Effector memory CD8-positive, alpha-beta T cell (primary cell): ENCODE measurements at regions not wholly inside any gene's neighbourhood (a gene's known extent, or its start where the extent isn't known, plus 50 kb on each side); places are given as distances from the start of the nearest gene placed in this dataset.
"Not testable (repeated sequence)": the region's sequence is repeated elsewhere in the genome, so short reads cannot be mapped to it uniquely, and the experiment has no call there.

Source experiments
- ATAC-seq: fragments of 150-1000 bp; cut with Tn5 transposase; replicated peaks from 2 replicates; pipeline ENCODE4 v1.10.0; 2021; ENCODE audit warnings: mild to moderate bottlenecking, moderate library complexity
- DNase-seq, 3 experiments: peaks; one replicate each; pipeline ENCODE4 v3.0.0; 2021
- H3K27ac Mint-ChIP-seq, 2 donors: one replicate each; pipeline ENCODE4 v1.8.0; 2022; ENCODE audit warnings: mild to moderate bottlenecking in 2 of 2, mixed read lengths in 2 of 2, moderate library complexity in 2 of 2
- H3K27me3 Mint-ChIP-seq, 2 donors: one replicate each; pipeline ENCODE4 v1.8.0; 2022; ENCODE audit warnings: mixed read lengths in 2 of 2
- H3K36me3 Mint-ChIP-seq: one replicate; pipeline ENCODE4 v1.8.0; 2022; ENCODE audit warnings: mild to moderate bottlenecking, moderate library complexity, mixed read lengths; ENCODE audit not compliant: insufficient read depth
- H3K4me1 Mint-ChIP-seq, 2 donors: one replicate each; pipeline ENCODE4 v1.8.0; 2022; ENCODE audit warnings: low read depth in 2 of 2, mixed read lengths in 2 of 2
- H3K4me3 Mint-ChIP-seq, 2 donors: one replicate each; pipeline ENCODE4 v1.8.0; 2022; ENCODE audit warnings: mild to moderate bottlenecking in 2 of 2, mixed read lengths in 2 of 2, moderate library complexity in 2 of 2
- H3K9me3 Mint-ChIP-seq, 2 donors: one replicate each; pipeline ENCODE4 v1.8.0; 2022; ENCODE audit warnings: mixed read lengths in 2 of 2

DNA sequence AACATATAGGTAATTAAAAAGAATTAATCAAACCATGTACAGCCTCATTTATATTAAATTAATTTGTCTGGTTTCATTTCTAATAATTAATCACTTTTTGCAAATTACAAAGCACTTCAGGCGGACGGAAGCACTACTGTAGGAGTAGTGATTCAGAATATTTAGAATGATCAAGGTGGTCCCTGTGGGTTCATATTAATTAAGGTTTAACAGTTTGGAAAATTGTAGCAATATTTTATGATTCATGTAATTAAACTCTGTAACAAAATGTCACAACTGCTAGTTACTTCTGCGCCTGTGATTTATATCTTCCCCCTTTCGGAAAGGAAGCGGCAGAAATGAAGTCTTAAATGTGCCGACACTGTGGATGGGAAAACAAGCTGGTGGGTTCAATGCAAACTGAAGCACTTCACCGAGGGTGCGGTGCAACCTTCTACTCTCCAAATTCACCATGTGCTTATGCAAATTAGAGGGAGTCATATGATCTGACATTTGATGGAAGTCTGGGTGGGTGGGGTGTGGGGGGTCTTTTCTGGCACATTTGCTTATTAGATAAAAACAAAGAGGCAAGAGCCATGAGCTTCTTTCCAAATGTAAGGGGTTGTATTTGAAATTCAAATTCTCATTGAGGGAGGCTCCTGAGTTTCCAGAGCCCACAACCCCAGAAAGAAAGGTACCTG, 679.4 kb downstream of the TOX3 start:
- Mint-ChIP-seq H3K27ac (no peak overlapping the region), H3K9me3 (peaks cover 11 to 19% of the 10 kb centered on the region in 2 donors), H3K27me3 (no peaks in the 10 kb centered on the region), H3K36me3 (peaks cover 2% of the 10 kb centered on the region), H3K4me3 (no peak overlapping the region), H3K4me1 (no peaks in the 10 kb centered on the region)
- no peak for ATAC-seq
- DNase-seq: no peak

DNA sequence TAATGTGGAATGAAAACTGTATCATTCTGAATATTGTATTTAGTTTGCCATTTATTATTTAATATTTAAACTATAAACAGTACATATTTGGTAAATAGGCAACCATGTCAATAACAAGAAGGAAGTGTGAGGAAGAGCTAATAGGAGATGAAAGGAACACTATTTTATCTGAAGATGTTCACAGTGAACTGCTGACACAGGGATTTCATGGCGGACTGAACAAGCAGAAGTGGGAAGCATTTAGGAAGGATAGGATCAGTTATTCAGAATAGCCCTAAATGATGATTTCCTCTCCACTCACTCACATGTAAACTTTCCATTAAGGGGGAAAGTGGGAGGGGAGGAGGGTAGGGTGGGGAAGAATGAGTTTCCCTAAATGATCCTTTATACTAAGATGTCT, 682.4 kb downstream of the TOX3 start:
- peaks cover 12 to 23% of the 10 kb centered on the region in 2 donors for H3K9me3 Mint-ChIP-seq
- no peak overlapping the region for H3K4me3 Mint-ChIP-seq
- H3K36me3 Mint-ChIP-seq: no peaks in the 10 kb centered on the region
- no peak overlapping the region for H3K27ac Mint-ChIP-seq
- ATAC-seq (no peak), DNase-seq (no peak)
- no peaks in the 10 kb centered on the region for H3K27me3 Mint-ChIP-seq
- H3K4me1 Mint-ChIP-seq: no peaks in the 10 kb centered on the region

DNA sequence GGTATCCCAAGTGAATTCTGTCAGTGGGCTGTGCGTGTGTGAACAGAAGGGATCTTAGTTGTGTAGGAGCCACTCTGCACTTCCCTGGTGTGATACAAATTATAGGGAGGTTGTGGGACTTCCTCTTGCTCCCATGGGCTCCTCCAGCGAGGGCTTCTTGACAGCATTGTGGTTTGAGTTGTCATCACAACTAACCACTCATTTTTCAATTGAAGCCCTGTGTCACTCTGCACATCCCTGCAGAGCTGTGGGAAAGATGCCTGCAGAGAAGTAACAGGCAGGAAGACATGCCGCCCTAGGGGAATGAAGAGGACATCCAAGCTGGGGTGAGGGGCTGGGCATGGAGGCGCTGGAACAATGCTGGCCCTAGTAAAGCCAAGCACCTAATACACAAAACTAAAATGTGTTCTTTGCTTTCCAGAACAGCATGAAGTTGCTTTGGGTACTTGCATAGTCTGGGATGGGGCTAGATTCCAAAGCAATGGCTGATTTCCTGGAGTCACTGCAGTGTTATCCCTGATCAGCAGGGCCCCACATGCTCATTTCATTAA, 692.5 kb downstream of the TOX3 start:
- no peaks in the 10 kb centered on the region for H3K27me3 Mint-ChIP-seq
- no peaks in the 10 kb centered on the region for H3K4me1 Mint-ChIP-seq
- DNase-seq (no peak), ATAC-seq (no peak)
- no peak overlapping the region for H3K27ac Mint-ChIP-seq
- no peaks in the 10 kb centered on the region for H3K36me3 Mint-ChIP-seq
- peaks cover 11 to 12% of the 10 kb centered on the region in 2 donors for H3K9me3 Mint-ChIP-seq
- H3K4me3 Mint-ChIP-seq: no peak overlapping the region

DNA sequence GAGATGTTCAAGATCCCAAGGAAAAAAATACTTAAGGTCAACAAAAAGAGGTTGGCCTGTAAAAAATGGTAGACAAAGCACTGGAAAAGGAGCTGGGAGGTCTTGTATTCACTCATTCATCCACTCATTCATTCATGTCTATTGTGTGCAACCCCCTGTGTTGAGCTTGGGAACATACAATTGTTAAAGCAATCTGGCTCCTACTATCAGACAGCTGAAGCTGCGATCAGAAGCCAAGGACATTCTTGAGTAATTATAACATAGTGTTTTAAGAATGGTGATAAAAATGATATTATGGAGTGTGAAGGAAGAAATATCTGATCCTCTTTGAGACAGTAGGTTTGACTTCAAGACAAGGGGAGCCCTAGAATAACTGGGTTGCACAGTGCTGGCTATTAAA, 693.4 kb downstream of the TOX3 start:
- peaks cover 11 to 12% of the 10 kb centered on the region in 2 donors for H3K9me3 Mint-ChIP-seq
- H3K27ac Mint-ChIP-seq: no peak overlapping the region
- H3K36me3 Mint-ChIP-seq: no peaks in the 10 kb centered on the region
- H3K4me3 Mint-ChIP-seq: no peak overlapping the region
- ATAC-seq (no peak), DNase-seq (no peak)
- no peaks in the 10 kb centered on the region for H3K27me3 Mint-ChIP-seq
- H3K4me1 Mint-ChIP-seq: no peaks in the 10 kb centered on the region

DNA sequence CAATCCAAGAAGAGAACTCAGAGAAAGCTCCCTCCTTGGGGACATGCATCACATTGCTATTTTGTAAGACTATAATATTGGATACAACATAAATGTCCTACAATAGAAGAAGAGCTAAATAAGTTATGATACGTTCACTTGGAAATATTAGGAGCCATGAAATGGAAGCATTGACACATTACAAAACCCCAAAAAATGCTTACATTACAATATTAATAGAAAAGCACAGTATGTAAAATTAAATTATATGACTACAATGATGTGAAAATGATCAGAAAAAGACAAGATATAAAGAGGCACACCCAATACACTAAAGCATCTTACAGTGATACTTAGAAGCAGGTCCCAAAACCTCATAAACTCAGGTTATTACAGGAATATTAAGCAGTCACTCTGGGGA, 694.1 kb downstream of the TOX3 start:
- H3K4me1 Mint-ChIP-seq: no peaks in the 10 kb centered on the region

DNA sequence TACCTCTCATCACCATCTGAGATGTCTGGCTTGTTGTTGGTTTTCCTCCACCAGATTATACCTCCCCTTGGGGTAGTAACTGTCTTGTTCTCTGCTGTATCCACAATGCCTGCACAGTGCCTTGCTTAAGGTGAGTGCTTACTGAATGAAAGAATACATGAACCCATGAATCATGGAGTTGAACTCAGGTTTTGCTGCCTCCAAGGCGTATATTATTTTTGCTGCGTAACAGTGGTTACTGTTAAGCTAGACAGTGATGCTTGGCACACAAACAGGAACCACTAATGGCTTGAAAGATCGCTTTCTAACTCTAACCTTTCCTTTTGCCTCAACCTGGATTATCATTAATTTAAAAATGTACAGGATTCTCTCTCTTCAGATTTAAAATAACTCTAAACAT, 695.8 kb downstream of the TOX3 start:
- DNase-seq: no peak

More for the DNA sequence above, 694.1 kb downstream of the TOX3 start:
- DNase-seq (no peak), ATAC-seq (no peak)
- Mint-ChIP-seq H3K27ac (no peak overlapping the region), H3K9me3 (peaks cover 11 to 12% of the 10 kb centered on the region in 2 donors), H3K4me3 (no peak overlapping the region), H3K36me3 (no peaks in the 10 kb centered on the region), H3K27me3 (no peaks in the 10 kb centered on the region)

DNA sequence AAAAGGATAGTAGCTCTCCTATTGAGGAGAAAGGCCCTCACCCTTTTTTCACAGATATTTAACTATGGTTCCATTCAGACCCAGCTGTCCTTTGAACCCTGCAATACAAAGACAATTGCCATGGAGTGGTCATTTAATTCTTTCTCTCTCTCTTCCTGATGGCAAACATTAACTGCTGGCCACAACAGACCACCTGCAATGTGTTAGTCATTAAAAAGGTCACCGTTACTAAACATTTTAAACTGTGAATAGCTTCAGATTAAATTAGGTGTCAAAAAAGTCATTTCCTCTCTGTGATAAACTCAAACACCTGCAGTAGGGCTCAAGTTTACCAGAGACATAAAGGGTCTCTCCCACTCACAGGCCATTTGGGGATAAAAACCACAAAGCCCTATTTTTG, 697.2 kb downstream of the TOX3 start:
- no peaks in the 10 kb centered on the region for H3K36me3 Mint-ChIP-seq
- no peak overlapping the region for H3K4me3 Mint-ChIP-seq
- DNase-seq (no peak), ATAC-seq (no peak)
- H3K27me3 Mint-ChIP-seq: no peaks in the 10 kb centered on the region
- H3K4me1 Mint-ChIP-seq: no peaks in the 10 kb centered on the region
- peaks cover 5 to 11% of the 10 kb centered on the region in 2 donors for H3K9me3 Mint-ChIP-seq
- no peak overlapping the region for H3K27ac Mint-ChIP-seq

More for the DNA sequence above, 695.8 kb downstream of the TOX3 start:
- H3K4me1 Mint-ChIP-seq: no peaks in the 10 kb centered on the region
- no peak for ATAC-seq
- H3K27me3 Mint-ChIP-seq: no peaks in the 10 kb centered on the region
- H3K4me3 Mint-ChIP-seq: no peak overlapping the region
- peaks cover 7 to 11% of the 10 kb centered on the region in 2 donors for H3K9me3 Mint-ChIP-seq
- no peaks in the 10 kb centered on the region for H3K36me3 Mint-ChIP-seq
- no peak overlapping the region for H3K27ac Mint-ChIP-seq

DNA sequence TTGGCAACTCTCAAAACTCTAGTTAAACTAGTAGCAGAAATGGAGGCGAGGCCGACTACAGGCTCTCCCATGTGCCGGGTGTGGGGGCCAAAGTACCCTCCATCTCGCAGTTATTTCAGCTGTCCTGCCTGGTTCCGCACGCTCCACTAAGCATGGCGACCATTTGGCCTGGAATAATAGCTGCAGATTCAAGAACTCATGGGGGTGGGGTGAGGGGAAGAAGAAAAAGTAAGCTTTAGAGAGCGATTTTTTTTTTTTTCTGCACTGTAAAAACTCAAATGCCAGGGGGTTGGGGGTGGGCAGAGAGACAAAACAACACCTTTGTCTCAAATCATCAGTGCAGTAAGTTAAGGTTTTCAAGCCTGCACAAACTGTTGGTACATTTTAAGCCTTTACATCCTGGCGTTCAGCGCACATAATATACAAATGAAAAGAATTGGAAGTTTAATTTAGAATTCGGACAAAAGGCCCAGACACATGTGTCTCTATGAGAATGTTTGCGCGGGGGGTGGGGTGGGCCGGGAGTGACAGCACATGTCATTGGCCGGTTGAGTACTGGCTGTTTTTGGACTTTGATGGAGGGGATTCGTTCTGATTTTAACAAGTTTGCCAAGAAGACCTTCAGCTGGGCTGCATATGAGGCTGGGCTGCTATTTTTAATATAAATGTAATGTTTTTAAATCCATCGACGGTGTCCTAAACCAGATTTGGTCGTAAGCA, 694.7 kb upstream of the SALL1 start:
- no peaks in the 10 kb centered on the region for H3K4me1 Mint-ChIP-seq
- H3K36me3 Mint-ChIP-seq: no peaks in the 10 kb centered on the region
- peaks cover 3 to 7% of the 10 kb centered on the region in 2 donors for H3K9me3 Mint-ChIP-seq
- ATAC-seq (no peak), DNase-seq (no peak)
- H3K4me3 Mint-ChIP-seq: no peak overlapping the region
- H3K27ac Mint-ChIP-seq: no peak overlapping the region
- no peaks in the 10 kb centered on the region for H3K27me3 Mint-ChIP-seq

DNA sequence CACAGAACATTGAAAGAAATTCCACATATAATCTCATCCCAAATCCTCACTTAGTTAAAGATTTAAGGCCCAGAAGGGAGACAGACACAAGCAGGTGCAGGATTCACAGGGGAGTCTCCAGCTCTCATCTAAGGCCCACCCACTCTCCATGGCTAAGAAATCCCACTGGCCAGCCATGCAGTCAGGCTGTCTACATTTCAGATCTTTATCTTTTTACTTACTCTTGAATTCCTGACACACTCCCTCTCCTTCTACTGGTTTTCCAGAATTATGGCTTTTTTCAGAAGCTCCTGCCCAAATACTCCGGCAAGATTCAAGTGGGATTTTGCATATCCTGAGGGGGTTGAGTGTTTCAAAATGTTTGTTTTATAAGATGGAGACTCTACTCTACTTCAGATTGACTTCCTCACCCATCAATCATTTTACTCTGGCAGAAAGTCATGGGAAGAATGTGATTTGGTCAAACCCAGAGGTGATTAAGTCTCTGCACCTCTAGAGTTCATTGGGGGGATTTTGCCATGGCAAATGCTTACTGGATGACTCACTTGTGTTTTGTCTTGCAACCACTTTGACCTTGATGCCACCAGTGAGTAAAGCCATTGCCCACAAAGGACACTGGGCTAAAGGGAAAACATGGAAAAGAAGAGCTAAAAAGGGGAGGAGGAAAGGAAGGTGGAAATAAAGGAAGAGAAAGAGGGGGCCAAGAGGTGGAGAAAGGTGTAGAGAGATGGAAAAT, 688.8 kb upstream of the SALL1 start:
- H3K36me3 Mint-ChIP-seq: no peaks in the 10 kb centered on the region
- H3K27me3 Mint-ChIP-seq: no peaks in the 10 kb centered on the region
- no peak overlapping the region for H3K4me3 Mint-ChIP-seq
- ATAC-seq (no peak), DNase-seq (no peak)
- no peaks in the 10 kb centered on the region for H3K4me1 Mint-ChIP-seq
- H3K9me3 Mint-ChIP-seq: peaks cover 0 to 5% of the 10 kb centered on the region in 2 donors
- no peak overlapping the region for H3K27ac Mint-ChIP-seq

DNA sequence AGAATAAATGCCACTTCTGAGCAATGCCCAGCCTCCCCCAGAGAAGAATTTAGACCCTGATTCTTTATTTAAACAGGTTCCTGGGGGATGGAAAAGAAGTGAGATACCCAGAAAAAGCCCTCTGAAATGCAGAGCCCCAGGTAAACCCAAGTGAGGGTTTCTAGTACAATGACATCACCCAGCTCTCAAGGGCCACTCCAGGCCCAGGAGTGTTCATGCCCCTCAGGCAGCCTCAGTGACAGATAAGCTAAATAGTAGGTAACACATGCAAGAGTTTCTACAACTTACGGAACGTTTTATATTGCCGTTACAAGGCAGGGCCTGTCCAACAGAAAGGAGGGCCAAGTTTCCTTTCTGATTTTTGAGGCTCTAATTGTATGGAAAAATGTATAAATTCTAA, 683.7 kb upstream of the SALL1 start:
- ATAC-seq (no peak), DNase-seq (no peak)
- no peaks in the 10 kb centered on the region for H3K27me3 Mint-ChIP-seq
- no peaks in the 10 kb centered on the region for H3K4me1 Mint-ChIP-seq
- peaks cover 3 to 9% of the 10 kb centered on the region in 2 donors for H3K9me3 Mint-ChIP-seq
- no peak overlapping the region for H3K27ac Mint-ChIP-seq
- no peaks in the 10 kb centered on the region for H3K36me3 Mint-ChIP-seq
- H3K4me3 Mint-ChIP-seq: no peak overlapping the region

DNA sequence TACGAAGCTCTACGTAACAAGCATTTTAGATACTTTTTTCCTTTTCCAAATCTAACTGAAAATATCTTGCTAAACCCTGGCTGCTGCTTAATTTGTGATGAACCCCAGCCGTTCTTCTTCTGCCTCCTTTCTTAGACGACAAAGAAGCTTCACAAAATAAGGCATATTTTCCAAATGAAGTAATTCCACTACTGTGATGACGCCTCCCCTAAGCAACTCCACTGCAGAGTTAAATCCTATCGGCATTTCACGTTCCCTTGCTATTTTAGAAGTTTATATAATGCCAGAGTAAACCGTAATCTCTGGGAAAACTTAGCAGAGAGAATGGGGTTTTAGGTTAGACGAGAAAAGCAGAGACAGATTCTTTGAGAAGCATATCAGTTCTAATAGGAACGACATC, 683.1 kb upstream of the SALL1 start:
- ATAC-seq (no peak), DNase-seq (no peak)
- Mint-ChIP-seq H3K4me1 (no peaks in the 10 kb centered on the region), H3K36me3 (no peaks in the 10 kb centered on the region), H3K9me3 (peaks cover 3 to 15% of the 10 kb centered on the region in 2 donors), H3K4me3 (no peak overlapping the region), H3K27ac (no peak overlapping the region), H3K27me3 (no peaks in the 10 kb centered on the region)

DNA sequence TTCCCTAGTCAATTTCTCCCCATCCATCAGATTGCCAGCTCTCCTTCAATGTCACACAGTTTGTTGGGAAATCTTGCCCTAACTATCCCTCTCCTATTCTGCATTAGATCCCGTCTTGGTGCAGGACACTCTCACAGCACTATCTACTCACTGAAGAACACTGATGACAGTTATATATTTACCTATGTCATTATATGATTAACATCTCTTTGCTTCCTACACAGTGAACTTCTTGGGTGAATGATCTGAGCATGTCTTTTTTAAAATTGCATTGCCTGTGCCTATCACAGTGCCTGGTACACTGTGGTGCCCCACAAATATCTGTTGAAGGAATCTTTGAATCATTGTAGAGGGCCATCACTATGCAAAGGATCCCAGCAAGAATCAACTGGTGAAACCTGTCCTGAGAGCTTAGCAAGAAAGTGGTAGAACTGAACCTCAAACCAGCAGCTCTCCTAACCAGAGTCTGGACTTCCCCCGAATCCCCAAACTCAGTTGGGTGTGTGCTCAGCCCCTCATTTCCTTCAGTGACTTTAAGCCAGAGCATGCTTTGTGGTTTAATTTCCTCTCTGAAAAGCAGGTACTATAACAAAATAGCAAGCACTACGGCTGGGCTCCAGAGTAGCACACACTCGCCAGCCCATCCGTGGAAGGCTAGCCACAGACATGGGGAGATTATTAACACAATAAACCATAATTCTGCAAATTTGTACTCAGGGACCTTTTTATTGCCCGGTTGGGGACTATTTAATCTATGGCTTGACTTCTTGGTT, 680.7 kb upstream of the SALL1 start:
- Mint-ChIP-seq H3K9me3 (peaks cover 3 to 17% of the 10 kb centered on the region in 2 donors), H3K27me3 (no peaks in the 10 kb centered on the region), H3K36me3 (no peaks in the 10 kb centered on the region), H3K4me1 (no peaks in the 10 kb centered on the region), H3K4me3 (no peak overlapping the region), H3K27ac (no peak overlapping the region)
- ATAC-seq: no peak
- DNase-seq: no peak

DNA sequence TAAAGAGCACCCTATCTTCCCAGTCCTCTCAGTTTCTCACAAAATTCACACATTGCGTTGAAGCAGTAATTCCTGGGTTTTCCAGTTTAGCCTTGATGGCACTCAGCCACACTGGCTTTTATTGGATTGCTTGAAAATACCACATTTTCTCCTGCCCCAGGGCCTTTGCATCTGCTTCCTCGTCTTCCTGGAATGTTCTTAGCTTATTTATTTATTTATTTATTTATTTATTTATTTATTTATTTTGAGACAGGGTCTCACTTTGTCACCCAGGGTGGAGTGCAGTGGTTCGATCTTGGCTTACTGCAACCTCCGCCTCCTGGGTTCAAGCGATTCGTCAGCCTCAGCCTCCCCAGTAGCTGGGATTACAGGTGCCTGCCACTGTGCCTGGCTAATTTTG, 680.0 kb upstream of the SALL1 start:
- not testable (repeated sequence) for ATAC-seq, H3K4me3 Mint-ChIP-seq, H3K4me1 Mint-ChIP-seq, DNase-seq, H3K27ac Mint-ChIP-seq, H3K27me3 Mint-ChIP-seq, H3K36me3 Mint-ChIP-seq
- H3K9me3 Mint-ChIP-seq: peaks cover 3 to 17% of the 10 kb centered on the region in 2 donors
